IMR-90 (cell line): ENCODE measurements at regions not wholly inside any gene's neighbourhood (a gene's known extent, or its start where the extent isn't known, plus 50 kb on each side); places are given as distances from the start of the nearest gene placed in this dataset.

Experiments used
- ATAC-seq: fragments of 200-7000 bp; cut with Tn5 transposase; 2 replicates; pipeline ENCODE4 v1.9.1; 2020; ENCODE audit warnings: low read depth, mild to moderate bottlenecking, moderate library complexity
- BruUV-seq: library from RNA; stranded (reverse); fragments of 400-500 nt; replicated peaks from 2 replicates; lab custom pipeline; 2021; lab: Mats Ljungman, UMichigan
- CTCF ChIA-PET: fragments of 300-600 bp; formaldehyde crosslinking; extraction: SDS; loops from one replicate; lab custom pipeline; 2021; ENCODE audit warnings: antibody characterized with exemption; lab: Yijun Ruan, JAX
- POLR2A ChIA-PET: fragments of 300-600 bp; sonication (Branson Sonifier 250); formaldehyde crosslinking; loops from one replicate; lab custom pipeline; 2022; ENCODE audit warnings: antibody characterized with exemption; ENCODE audit not compliant: unreplicated experiment; lab: Charles Lee
- DNase-seq: peaks from one replicate; pipeline ENCODE4 v3.0.0; 2013
- H2AFZ ChIP-seq: replicated peaks from 2 replicates; pipeline ENCODE3; 2013; ENCODE audit warnings: low read length, mild to moderate bottlenecking; ENCODE audit not compliant: poor library complexity
- H2AK5ac ChIP-seq: 2 replicates; pipeline ENCODE4 v1.6.1; 2013; ENCODE audit warnings: low read depth, low read length, inconsistent platforms
- H2AK9ac ChIP-seq: replicated peaks from 2 replicates; pipeline ENCODE3; 2013; ENCODE audit warnings: mild to moderate bottlenecking, low read depth, low read length, moderate library complexity; ENCODE audit not compliant: poor library complexity
- H2BK120ac ChIP-seq: 2 replicates; pipeline ENCODE4 v1.6.1; 2013; ENCODE audit warnings: low read depth, low read length, inconsistent platforms
- H2BK15ac ChIP-seq: 3 replicates; pipeline ENCODE4 v1.6.1; 2013; ENCODE audit warnings: low read depth, low read length, inconsistent platforms
- H2BK20ac ChIP-seq: 2 replicates; pipeline ENCODE4 v1.6.1; 2013; ENCODE audit warnings: low read depth, mild to moderate bottlenecking, inconsistent platforms, low read length, moderate library complexity
- H2BK5ac ChIP-seq: 2 replicates; pipeline ENCODE4 v1.6.1; 2013; ENCODE audit warnings: mild to moderate bottlenecking, low read depth, low read length, inconsistent platforms; ENCODE audit not compliant: poor library complexity, severe bottlenecking
- H3K14ac ChIP-seq: replicated peaks from 2 replicates; pipeline ENCODE4 v1.6.1; 2013; ENCODE audit warnings: low read depth, low read length, inconsistent platforms
- H3K18ac ChIP-seq: 2 replicates; pipeline ENCODE4 v1.6.1; 2013; ENCODE audit warnings: low read depth, low read length, control low read depth
- H3K23ac ChIP-seq: 2 replicates; pipeline ENCODE4 v1.6.1; 2013; ENCODE audit warnings: low read depth, low read length, inconsistent platforms
- H3K27ac ChIP-seq: 2 replicates; pipeline ENCODE4 v1.5.1; 2013; ENCODE audit warnings: mild to moderate bottlenecking, control low read depth, low read length; ENCODE audit not compliant: insufficient read depth
- H3K27me3 ChIP-seq: 2 replicates; pipeline ENCODE4 v1.6.1; 2013; ENCODE audit warnings: low read length; ENCODE audit not compliant: control insufficient read depth, insufficient read depth
- H3K36me3 ChIP-seq: 2 replicates; pipeline ENCODE4 v1.6.1; 2013; ENCODE audit warnings: low read length, mixed read lengths; ENCODE audit not compliant: control insufficient read depth, insufficient read depth
- H3K4ac ChIP-seq: 2 replicates; pipeline ENCODE4 v1.6.1; 2013; ENCODE audit warnings: low read depth, low read length, inconsistent platforms
- H3K4me1 ChIP-seq: 2 replicates; pipeline ENCODE4 v1.6.1; 2013; ENCODE audit warnings: low read length, mixed read lengths; ENCODE audit not compliant: control insufficient read depth, insufficient read depth
- H3K4me2 ChIP-seq: 2 replicates; pipeline ENCODE4 v1.6.1; 2013; ENCODE audit warnings: low read depth, mild to moderate bottlenecking, control low read depth, low read length, moderate library complexity
- H3K4me3 ChIP-seq: 2 replicates; pipeline ENCODE4 v1.5.1; 2013; ENCODE audit warnings: low read depth, mild to moderate bottlenecking, control low read depth, low read length, moderate library complexity; ENCODE audit not compliant: insufficient read depth
- H3K56ac ChIP-seq: 2 replicates; pipeline ENCODE4 v1.6.1; 2013; ENCODE audit warnings: low read length, inconsistent platforms; ENCODE audit not compliant: insufficient read depth; ENCODE audit errors: extremely low read depth
- H3K79me1 ChIP-seq, 2 experiments: 2 replicates each; pipeline ENCODE4 v1.6.1; 2013; ENCODE audit warnings: low read length in 2 of 2, inconsistent platforms in 1 of 2, low read depth in 1 of 2
- H3K9ac ChIP-seq: 2 replicates; pipeline ENCODE4 v1.6.1; 2013; ENCODE audit warnings: low read depth, low read length, control low read depth
- H3K9me1 ChIP-seq: 2 replicates; pipeline ENCODE4 v1.6.1; 2013; ENCODE audit warnings: low read length, inconsistent platforms; ENCODE audit not compliant: insufficient read depth
- H3K9me3 ChIP-seq: 2 replicates; pipeline ENCODE4 v1.6.1; 2013; ENCODE audit warnings: low read length; ENCODE audit not compliant: control insufficient read depth, insufficient read depth
- H4K20me1 ChIP-seq: 2 replicates; pipeline ENCODE4 v1.6.1; 2013; ENCODE audit warnings: low read length, inconsistent platforms; ENCODE audit not compliant: insufficient read depth
- H4K5ac ChIP-seq: 2 replicates; pipeline ENCODE4 v1.6.1; 2013; ENCODE audit warnings: mild to moderate bottlenecking, low read depth, low read length, control low read depth
- H4K8ac ChIP-seq, 2 experiments: 2 replicates each; pipeline ENCODE4 v1.6.1; 2013; ENCODE audit warnings: low read depth in 2 of 2, low read length in 2 of 2, control low read depth in 1 of 2, inconsistent platforms in 1 of 2
- H4K91ac ChIP-seq: 2 replicates; pipeline ENCODE4 v1.6.1; 2013; ENCODE audit warnings: low read depth, low read length, inconsistent platforms; ENCODE audit not compliant: insufficient read depth
- BHLHE40 ChIP-seq: fragments of 150-350 bp; IDR thresholded peaks from 2 replicates; pipeline ENCODE4 v1.6.1; 2016; ENCODE audit warnings: mild to moderate bottlenecking, low read depth, low read length
- CEBPB ChIP-seq: IDR thresholded peaks from 2 replicates; pipeline ENCODE4 v1.6.1; 2012; ENCODE audit warnings: low read depth, low read length, improper control_type of control experiment
- CHD1 ChIP-seq: IDR thresholded peaks from 2 replicates; pipeline ENCODE4 v1.6.1; 2012; ENCODE audit warnings: low read depth, low read length, improper control_type of control experiment
- FOS ChIP-seq: fragments of 150-350 bp; IDR thresholded peaks from 2 replicates; pipeline ENCODE4 v1.6.1; 2016; ENCODE audit warnings: low read depth, low read length
- MAFK ChIP-seq: IDR thresholded peaks from 2 replicates; pipeline ENCODE4 v1.6.1; 2012; ENCODE audit warnings: low read depth, low read length, improper control_type of control experiment
- MAZ ChIP-seq: IDR thresholded peaks from 2 replicates; pipeline ENCODE4 v1.6.1; 2012; ENCODE audit warnings: low read depth, mild to moderate bottlenecking, low read length, improper control_type of control experiment, moderate library complexity, borderline replicate concordance
- MXI1 ChIP-seq: IDR thresholded peaks from 2 replicates; pipeline ENCODE4 v1.6.1; 2012; ENCODE audit warnings: low read depth, mild to moderate bottlenecking, low read length, moderate library complexity, borderline replicate concordance
- NFE2L2 ChIP-seq: fragments of 150-350 bp; IDR thresholded peaks from 2 replicates; pipeline ENCODE4 v1.6.1; 2016; ENCODE audit warnings: low read depth, mild to moderate bottlenecking, low read length
- POLR2A ChIP-seq: IDR thresholded peaks from 2 replicates; pipeline ENCODE4 v1.6.1; 2012; ENCODE audit warnings: mild to moderate bottlenecking, low read depth, low read length
- RAD21 ChIP-seq: IDR thresholded peaks from 2 replicates; pipeline ENCODE4 v1.6.1; 2012; ENCODE audit warnings: low read length, improper control_type of control experiment
- RCOR1 ChIP-seq: IDR thresholded peaks from 2 replicates; pipeline ENCODE4 v1.6.1; 2012; ENCODE audit warnings: mild to moderate bottlenecking, low read length, improper control_type of control experiment; ENCODE audit not compliant: insufficient replicate concordance
- RFX5 ChIP-seq: IDR thresholded peaks from 2 replicates; pipeline ENCODE4 v1.8.0; 2012; ENCODE audit warnings: low read depth, mild to moderate bottlenecking, low read length, moderate library complexity
- SMC3 ChIP-seq: fragments of 150-350 bp; IDR thresholded peaks from 2 replicates; pipeline ENCODE4 v1.6.1; 2016; ENCODE audit warnings: low read depth, mild to moderate bottlenecking, antibody characterized with exemption, low read length, moderate library complexity
- dilution Hi-C: fragments of 300-500 bp; cut with HindIII; formaldehyde crosslinking; loops from one replicate; pipeline ENCODE4 v1.14.3; 2018; ENCODE audit warnings: low sequenced_read_pairs; ENCODE audit not compliant: unreplicated experiment
- in situ Hi-C: fragments of 300-500 bp; cut with MboI; formaldehyde crosslinking; loops from 3 replicates; pipeline ENCODE4 v1.14.3; 2019; ENCODE audit warnings: low sequenced_read_pairs, inconsistent platforms, mixed read lengths
- intact Hi-C: fragments of 100-400 bp; cut with micrococcal nuclease; formaldehyde crosslinking; loops from 2 replicates; pipeline ENCODE4 v1.10.0; 2022
- TF ChIP-seq, protein P1 (sequence below): fragments of 150-350 bp; IDR thresholded peaks from 2 replicates; pipeline ENCODE4 v1.6.1; 2016; ENCODE audit warnings: low read depth, mild to moderate bottlenecking, low read length, moderate library complexity, borderline replicate concordance
- TF ChIP-seq, protein P2 (sequence below): fragments of 150-350 bp; IDR thresholded peaks from 2 replicates; pipeline ENCODE4 v1.6.1; 2017; ENCODE audit warnings: mild to moderate bottlenecking, antibody characterized with exemption, low read length, low read depth
- TF ChIP-seq, protein P3 (sequence below): conservative IDR thresholded peaks from 2 replicates; pipeline ENCODE4 v1.5.1; 2012; ENCODE audit warnings: mild to moderate bottlenecking, low read depth, low read length, improper control_type of control experiment

DNA sequence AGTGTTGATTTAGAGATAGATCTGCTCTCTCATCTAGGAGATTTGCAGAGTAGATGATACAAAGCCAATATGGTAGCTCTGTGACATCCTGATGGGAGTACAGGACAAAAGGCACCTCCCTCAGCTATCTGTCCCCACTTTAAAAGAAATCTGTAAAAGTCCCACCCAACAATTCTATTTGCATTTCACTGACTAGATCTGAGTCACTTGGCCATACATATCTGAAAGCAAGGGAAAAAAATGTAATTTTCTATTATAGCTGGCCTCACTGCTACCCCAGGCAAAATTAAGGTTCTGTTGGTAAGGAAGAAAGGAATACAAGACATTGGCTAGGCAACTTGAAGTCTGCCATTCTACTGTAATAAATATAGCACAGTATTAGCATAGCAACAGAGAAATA lies 96.2 kb upstream of the RNF180 start:
- H2BK120ac ChIP-seq: no peak overlapping the region
- no peak overlapping the region for H3K18ac ChIP-seq
- no peak overlapping the region for H3K56ac ChIP-seq
- TF ChIP-seq, protein P1, sequence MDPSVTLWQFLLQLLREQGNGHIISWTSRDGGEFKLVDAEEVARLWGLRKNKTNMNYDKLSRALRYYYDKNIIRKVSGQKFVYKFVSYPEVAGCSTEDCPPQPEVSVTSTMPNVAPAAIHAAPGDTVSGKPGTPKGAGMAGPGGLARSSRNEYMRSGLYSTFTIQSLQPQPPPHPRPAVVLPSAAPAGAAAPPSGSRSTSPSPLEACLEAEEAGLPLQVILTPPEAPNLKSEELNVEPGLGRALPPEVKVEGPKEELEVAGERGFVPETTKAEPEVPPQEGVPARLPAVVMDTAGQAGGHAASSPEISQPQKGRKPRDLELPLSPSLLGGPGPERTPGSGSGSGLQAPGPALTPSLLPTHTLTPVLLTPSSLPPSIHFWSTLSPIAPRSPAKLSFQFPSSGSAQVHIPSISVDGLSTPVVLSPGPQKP: no peak
- TF ChIP-seq SMC3 (no peak), NFE2L2 (no peak), MAFK (no peak), CHD1 (no peak), RAD21 (no peak), MAZ (no peak), BHLHE40 (no peak), POLR2A (no peak), FOS (no peak), RFX5 (no peak), RCOR1 (no peak), MXI1 (no peak), CEBPB (no peak)
- TF ChIP-seq, protein P2, sequence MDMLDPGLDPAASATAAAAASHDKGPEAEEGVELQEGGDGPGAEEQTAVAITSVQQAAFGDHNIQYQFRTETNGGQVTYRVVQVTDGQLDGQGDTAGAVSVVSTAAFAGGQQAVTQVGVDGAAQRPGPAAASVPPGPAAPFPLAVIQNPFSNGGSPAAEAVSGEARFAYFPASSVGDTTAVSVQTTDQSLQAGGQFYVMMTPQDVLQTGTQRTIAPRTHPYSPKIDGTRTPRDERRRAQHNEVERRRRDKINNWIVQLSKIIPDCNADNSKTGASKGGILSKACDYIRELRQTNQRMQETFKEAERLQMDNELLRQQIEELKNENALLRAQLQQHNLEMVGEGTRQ: no peak
- TF ChIP-seq, protein P3, sequence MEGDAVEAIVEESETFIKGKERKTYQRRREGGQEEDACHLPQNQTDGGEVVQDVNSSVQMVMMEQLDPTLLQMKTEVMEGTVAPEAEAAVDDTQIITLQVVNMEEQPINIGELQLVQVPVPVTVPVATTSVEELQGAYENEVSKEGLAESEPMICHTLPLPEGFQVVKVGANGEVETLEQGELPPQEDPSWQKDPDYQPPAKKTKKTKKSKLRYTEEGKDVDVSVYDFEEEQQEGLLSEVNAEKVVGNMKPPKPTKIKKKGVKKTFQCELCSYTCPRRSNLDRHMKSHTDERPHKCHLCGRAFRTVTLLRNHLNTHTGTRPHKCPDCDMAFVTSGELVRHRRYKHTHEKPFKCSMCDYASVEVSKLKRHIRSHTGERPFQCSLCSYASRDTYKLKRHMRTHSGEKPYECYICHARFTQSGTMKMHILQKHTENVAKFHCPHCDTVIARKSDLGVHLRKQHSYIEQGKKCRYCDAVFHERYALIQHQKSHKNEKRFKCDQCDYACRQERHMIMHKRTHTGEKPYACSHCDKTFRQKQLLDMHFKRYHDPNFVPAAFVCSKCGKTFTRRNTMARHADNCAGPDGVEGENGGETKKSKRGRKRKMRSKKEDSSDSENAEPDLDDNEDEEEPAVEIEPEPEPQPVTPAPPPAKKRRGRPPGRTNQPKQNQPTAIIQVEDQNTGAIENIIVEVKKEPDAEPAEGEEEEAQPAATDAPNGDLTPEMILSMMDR: no peak
- ChIA-PET CTCF (no interaction called here), POLR2A (no interaction called here)
- no peak overlapping the region for H2AFZ ChIP-seq
- H3K4me1 ChIP-seq: no peaks in the 10 kb centered on the region
- no peak overlapping the region for H3K23ac ChIP-seq
- H3K9me3 ChIP-seq: peaks cover 5% of the 10 kb centered on the region; the same call in 1 of the 2 replicates
- no peaks in the 10 kb centered on the region for H3K27me3 ChIP-seq
- no peak overlapping the region for H2AK5ac ChIP-seq
- DNase-seq: no peak
- H3K27ac ChIP-seq: no peak overlapping the region
- H2AK9ac ChIP-seq: no peak overlapping the region
- H2BK15ac ChIP-seq: no peak overlapping the region
- no peak for ATAC-seq
- dilution Hi-C loops: no loop called here
- no peak overlapping the region for H4K8ac ChIP-seq
- no peak overlapping the region for H3K4me2 ChIP-seq
- no peaks in the 10 kb centered on the region for H4K20me1 ChIP-seq
- in situ Hi-C loops: no loop called here
- H3K9ac ChIP-seq: no peak overlapping the region
- no peak overlapping the region for H2BK20ac ChIP-seq
- no peaks in the 10 kb centered on the region for H3K36me3 ChIP-seq
- no peak overlapping the region for H3K14ac ChIP-seq
- no peaks in the 10 kb centered on the region for H3K79me1 ChIP-seq
- H4K91ac ChIP-seq: no peak overlapping the region
- H2BK5ac ChIP-seq: no peak overlapping the region
- no peak overlapping the region for H3K4me3 ChIP-seq
- H3K4ac ChIP-seq: no peak overlapping the region
- H4K5ac ChIP-seq: no peak overlapping the region
- H3K9me1 ChIP-seq: no peaks in the 10 kb centered on the region
- intact Hi-C loops: no loop called here
- BruUV-seq: no TSS peak
